ENCODE measurements at regions not wholly inside any gene's neighbourhood (a gene's known extent, or its start where the extent isn't known, plus 50 kb on each side); places are given as distances from the start of the nearest gene placed in this dataset.

DNA sequence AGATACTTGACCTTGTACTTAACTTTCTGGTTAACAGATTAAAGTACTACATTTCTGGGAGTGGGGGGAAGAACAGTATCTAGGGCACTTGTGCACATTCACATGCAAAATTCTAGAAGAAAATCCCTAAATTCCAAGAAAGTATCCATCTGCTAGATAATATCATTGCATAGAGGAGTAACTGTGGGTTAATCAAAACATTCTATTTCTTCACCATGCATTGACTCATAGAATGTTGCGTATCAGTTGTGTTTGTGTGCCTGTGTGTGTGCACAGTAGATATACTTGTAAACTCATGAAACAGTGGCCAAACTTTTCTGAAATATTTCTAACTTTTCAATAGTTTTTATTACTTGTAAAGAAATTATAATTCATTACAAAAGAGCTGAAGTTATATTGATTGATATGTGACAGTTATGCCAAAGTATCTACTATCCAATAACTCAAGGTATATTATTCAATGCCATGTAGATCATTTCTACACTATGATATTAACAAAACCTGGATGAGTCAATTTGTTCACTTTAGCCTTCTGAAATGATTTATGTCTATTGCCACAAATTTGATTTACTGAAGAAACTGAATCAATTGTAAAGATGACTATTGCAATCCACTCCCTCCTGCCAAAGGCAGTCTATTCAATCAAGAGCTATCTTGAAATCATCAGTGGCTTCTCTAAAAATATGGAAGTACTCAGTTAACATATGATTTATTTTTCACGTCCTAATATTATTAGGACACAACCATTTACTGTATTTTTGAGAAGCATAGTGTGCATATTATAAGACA lies 756.7 kb upstream of the ARGLU1 start:
- WGBS (ENCODE audit: extremely low coverage, insufficient read length, low lambda C conversion rate) = no CpG with 5 or more reads among the region's 2 CpGs
- Histone ChIP-seq H3T11ph (ENCODE audit: low read length) (no peak overlapping the region), H2BK12ac (ENCODE audit: insufficient read length, low read depth, low read length) (no peak overlapping the region), H3K18ac (ENCODE audit: insufficient read length, low read depth, low read length) (no peak overlapping the region), H2BK20ac (ENCODE audit: low read depth, low read length, poor library complexity, severe bottlenecking) (no peak overlapping the region), H3K27me3 (ENCODE audit: insufficient read depth, low read length) (no peaks in the 10 kb centered on the region), H2BK5ac (ENCODE audit: insufficient read length, low read length) (no peak overlapping the region), H3K56ac (ENCODE audit: insufficient read length, low read depth, low read length) (no peak overlapping the region), H3K9ac (ENCODE audit: extremely low read depth, insufficient read length, low read length) (no peak overlapping the region), H4K91ac (ENCODE audit: insufficient read length, low read depth, low read length) (no peak overlapping the region), H3K79me1 (ENCODE audit: insufficient read depth, low read depth, low read length, poor library complexity, severe bottlenecking) (no peaks in the 10 kb centered on the region), H3K4ac (ENCODE audit: low read depth, low read length) (no peak overlapping the region), H4K20me1 (ENCODE audit: control insufficient read depth, insufficient read depth, insufficient read length) (no peaks in the 10 kb centered on the region), H4K8ac (replicated peaks; ENCODE audit: insufficient read length, low read depth, low read length) (no peak overlapping the region), H4K5ac (ENCODE audit: insufficient read length, low read depth, low read length) (no peak overlapping the region), H3K23ac (ENCODE audit: insufficient read length, low read depth, low read length) (no peak overlapping the region), H2AK5ac (ENCODE audit: insufficient read length, low read length) (no peak overlapping the region), H3K4me2 (ENCODE audit: insufficient read depth, insufficient read length, low read length) (no peak overlapping the region), H3K23me2 (ENCODE audit: insufficient read length, low read depth, low read length, poor library complexity, severe bottlenecking) (no peaks in the 10 kb centered on the region), H3K14ac (ENCODE audit: insufficient read depth, low read length) (no peak overlapping the region), H3K9me3 (ENCODE audit: control insufficient read depth, low read depth, low read length) (no peaks in the 10 kb centered on the region), H2BK15ac (ENCODE audit: low read depth, low read length) (no peak overlapping the region), H3K27ac (ENCODE audit: insufficient read length, low read depth, low read length) (no peak overlapping the region), H3K79me2 (ENCODE audit: insufficient read depth, low read length) (no peaks in the 10 kb centered on the region), H2AFZ (ENCODE audit: low read length) (no peak overlapping the region), H2BK120ac (ENCODE audit: low read depth, low read length, poor library complexity, severe bottlenecking) (no peak overlapping the region), H3K4me1 (ENCODE audit: insufficient read depth, low read length) (no peaks in the 10 kb centered on the region)
- Mint-ChIP-seq H3K4me1 (no peaks in the 10 kb centered on the region), H3K27me3 (ENCODE audit: low read depth) (no peaks in the 10 kb centered on the region; the same call in 1 of the 2 replicates), H3K4me3 (no peak overlapping the region), H3K27ac (no peak overlapping the region), H3K36me3 (ENCODE audit: insufficient read depth in 1 of 3, low read depth in 3 of 3) (no peaks in the 10 kb centered on the region), H3K9me3 (no peaks in the 10 kb centered on the region)
- DNase-seq = no peak
- TF ChIP-seq, protein P1, sequence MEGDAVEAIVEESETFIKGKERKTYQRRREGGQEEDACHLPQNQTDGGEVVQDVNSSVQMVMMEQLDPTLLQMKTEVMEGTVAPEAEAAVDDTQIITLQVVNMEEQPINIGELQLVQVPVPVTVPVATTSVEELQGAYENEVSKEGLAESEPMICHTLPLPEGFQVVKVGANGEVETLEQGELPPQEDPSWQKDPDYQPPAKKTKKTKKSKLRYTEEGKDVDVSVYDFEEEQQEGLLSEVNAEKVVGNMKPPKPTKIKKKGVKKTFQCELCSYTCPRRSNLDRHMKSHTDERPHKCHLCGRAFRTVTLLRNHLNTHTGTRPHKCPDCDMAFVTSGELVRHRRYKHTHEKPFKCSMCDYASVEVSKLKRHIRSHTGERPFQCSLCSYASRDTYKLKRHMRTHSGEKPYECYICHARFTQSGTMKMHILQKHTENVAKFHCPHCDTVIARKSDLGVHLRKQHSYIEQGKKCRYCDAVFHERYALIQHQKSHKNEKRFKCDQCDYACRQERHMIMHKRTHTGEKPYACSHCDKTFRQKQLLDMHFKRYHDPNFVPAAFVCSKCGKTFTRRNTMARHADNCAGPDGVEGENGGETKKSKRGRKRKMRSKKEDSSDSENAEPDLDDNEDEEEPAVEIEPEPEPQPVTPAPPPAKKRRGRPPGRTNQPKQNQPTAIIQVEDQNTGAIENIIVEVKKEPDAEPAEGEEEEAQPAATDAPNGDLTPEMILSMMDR (conservative IDR thresholded peaks at IDR 0.05) = no peak

Measured in H9 (cell line).